NCI-H1105 (cell line): ENCODE measurements at regions not wholly inside any gene's neighbourhood (a gene's known extent, or its start where the extent isn't known, plus 50 kb on each side); places are given as distances from the start of the nearest gene placed in this dataset.
"Not testable (repeated sequence)": the region's sequence is repeated elsewhere in the genome, so short reads cannot be mapped to it uniquely, and the experiment has no call there.

ENCODE experiments used
- DNase-seq: peaks from one replicate; lab custom pipeline; 2025; lab: John Stamatoyannopoulos, UW

- not testable (repeated sequence) for DNase-seq
Observed at GRCh38 chr3:157581956-157582636, 78.9 kb upstream of the VEPH1 start.

- DNase-seq: no peak
Observed at GRCh38 chr3:157581371-157581770, 78.2 kb upstream of the VEPH1 start.

GRCh38 chr3:157578181-157578580 is 75.0 kb upstream of the VEPH1 start:
- DNase-seq: no peak

GRCh38 chr3:157574531-157574930 is 71.3 kb upstream of the VEPH1 start:
- no peak for DNase-seq

GRCh38 chr3:157573780-157574378 is 70.7 kb upstream of the VEPH1 start:
- no peak for DNase-seq

- DNase-seq: no peak
Observed at GRCh38 chr3:157573281-157573680, 70.1 kb upstream of the VEPH1 start.

- DNase-seq: peak; percentile 77
Observed at GRCh38 chr3:157572559-157573270, 69.5 kb upstream of the VEPH1 start.

- no peak for DNase-seq
Observed at GRCh38 chr3:157566596-157566995, 63.4 kb upstream of the VEPH1 start.

- DNase-seq: no peak
Observed at GRCh38 chr3:157559401-157559800, 56.2 kb upstream of the VEPH1 start.
